ENCODE measurements at regions not wholly inside any gene's neighbourhood (a gene's known extent, or its start where the extent isn't known, plus 50 kb on each side); places are given as distances from the start of the nearest gene placed in this dataset.
A peak's percentile ranks its signal among the peaks of the same experiment; 100 is the strongest.

GRCh38 chr10:71028066-71028465, 139.7 kb upstream of the PCBD1 start:
- DNase-seq, result no peak

- DNase-seq, result no peak
Measured at GRCh38 chr10:71029411-71029892, 141.1 kb upstream of the PCBD1 start.

- no peak for DNase-seq
Measured at GRCh38 chr10:71029907-71030306, 141.5 kb upstream of the PCBD1 start.

DNA sequence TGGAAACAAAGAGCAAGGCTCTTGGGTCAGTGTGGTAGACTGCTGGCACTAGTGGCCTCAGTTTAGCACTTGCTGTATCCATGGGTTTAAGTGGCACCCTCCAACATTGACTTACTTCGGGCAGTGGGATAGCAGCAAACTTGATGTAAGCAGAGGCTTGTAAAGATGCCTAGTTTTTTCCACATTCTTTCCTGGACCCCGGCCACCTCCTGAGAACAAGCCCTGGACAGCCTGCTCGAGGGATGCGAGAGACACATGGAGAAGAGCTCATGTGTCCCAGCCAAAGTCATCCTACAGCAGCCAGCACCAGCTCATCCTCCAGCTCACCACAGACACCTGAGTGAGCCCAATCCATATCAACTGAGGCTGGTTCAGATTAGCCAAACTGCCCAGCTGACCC, 142.7 kb upstream of the PCBD1 start:
- no peak for DNase-seq

GRCh38 chr10:71031603-71032002, 143.2 kb upstream of the PCBD1 start:
- DNase-seq, result no peak

DNA sequence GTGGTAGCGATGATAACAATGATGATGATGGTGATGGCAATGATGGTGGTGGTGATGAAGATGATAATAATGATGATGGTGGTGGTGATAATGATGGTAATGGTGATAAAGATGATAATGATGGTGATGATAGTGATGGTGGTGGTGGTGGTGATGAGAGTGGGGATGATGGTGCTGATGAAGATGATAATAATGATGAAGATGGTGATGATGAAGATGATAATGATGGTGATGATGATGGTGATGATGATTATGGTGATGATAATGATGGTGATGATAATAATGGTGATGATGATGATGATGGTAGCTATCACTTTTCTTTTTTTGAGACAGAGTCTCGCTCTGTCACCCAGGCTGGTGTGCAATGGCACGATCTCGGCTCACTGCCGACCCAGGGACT, 144.5 kb upstream of the PCBD1 start:
- no peak for DNase-seq

GRCh38 chr10:71033396-71033980, 145.1 kb upstream of the PCBD1 start:
- DNase-seq, result no peak

- DNase-seq, result no peak
Measured at GRCh38 chr10:71035511-71036296, 147.3 kb upstream of the PCBD1 start.

- no peak for DNase-seq
Measured at GRCh38 chr10:71036297-71036966, 148.1 kb upstream of the PCBD1 start.

DNA sequence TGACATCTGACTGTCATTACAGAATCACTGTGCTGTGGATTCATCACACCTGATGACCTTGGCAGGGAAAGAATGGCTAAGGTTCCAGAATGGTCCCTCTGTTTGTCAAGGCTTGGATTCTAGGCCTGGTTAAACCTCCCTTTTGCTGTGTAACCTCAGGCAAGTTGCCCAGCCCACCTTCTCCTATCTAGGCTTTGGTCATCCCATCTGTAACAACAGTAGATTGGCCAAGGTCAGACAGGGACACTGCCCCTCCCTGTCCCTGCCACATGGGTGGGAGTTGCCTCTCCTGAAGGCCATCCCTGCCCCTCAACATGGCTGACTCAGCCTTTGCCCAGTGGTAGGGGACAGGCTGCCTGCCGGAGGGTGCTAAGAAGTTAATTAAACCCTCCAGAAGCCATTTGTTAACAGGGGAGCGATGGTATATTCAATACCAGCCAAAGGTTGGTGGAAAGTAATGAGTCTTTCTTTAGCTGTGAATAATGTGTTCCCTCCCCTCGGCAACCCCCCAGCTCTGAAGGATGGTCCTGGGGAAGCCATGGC, 149.8 kb upstream of the PCBD1 start:
- DNase-seq, result no peak

DNA sequence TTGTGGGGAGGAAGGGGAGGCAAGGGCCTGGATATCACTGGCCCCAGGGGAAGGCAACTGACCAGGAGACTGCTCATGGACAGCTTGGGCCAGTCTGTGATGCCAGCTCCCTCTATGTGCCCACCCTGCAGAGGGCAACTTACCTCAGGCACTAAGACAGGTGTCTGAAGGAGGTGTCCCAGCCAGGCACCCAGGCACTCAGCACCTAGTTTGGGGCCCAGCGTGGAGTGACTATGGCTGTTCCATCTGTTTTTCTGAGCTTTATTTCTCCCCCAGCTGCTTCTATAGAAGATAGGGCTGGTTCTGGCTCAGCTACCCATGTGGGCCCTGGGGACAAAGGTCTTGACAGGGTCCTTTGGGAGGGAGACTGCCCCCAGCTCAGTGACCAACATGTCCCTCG, 150.6 kb upstream of the PCBD1 start:
- DNase-seq, result no peak

DNA sequence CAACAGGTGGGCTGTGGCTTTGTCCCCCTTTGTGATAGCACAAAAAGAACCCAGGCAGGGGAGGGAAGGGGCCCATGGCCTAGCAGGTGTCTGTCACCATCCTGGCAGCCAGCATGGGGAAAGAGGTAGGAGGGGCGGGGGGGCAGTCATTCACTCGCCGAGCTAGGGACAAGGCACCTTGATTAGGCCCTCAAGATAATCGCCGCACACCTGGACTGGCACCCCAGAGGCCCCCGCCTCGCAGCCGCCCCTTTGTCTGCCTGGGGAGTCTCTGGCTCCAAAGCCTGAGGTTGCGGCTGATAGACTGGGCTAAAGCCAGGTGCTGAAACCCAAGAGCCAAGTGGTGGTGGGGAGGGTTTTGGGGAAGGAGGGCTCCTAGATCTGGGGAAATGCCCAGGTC, 151.2 kb upstream of the PCBD1 start:
- DNase-seq, result no peak

DNA sequence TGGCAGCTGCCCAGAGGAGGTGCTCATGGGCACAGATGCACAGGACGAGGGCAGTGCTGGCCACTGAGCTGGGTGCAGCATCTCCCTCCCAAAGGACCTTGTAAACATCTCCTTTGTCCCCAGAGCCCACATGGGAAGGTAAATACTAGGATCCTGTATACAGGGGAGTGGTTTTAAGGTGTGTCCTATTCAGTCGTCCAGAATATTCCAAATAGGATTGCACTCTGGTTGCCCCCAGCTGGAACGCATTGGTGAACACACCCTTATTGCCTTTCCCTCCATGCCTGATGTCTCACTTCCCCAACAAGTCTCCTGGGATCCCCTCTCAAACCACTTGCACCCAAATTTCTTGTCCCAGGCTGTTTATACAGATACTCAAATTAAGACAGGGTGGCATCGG, 152.0 kb upstream of the PCBD1 start:
- no peak for DNase-seq

GRCh38 chr10:71040846-71041605, 152.7 kb upstream of the PCBD1 start:
- no peak for DNase-seq

DNA sequence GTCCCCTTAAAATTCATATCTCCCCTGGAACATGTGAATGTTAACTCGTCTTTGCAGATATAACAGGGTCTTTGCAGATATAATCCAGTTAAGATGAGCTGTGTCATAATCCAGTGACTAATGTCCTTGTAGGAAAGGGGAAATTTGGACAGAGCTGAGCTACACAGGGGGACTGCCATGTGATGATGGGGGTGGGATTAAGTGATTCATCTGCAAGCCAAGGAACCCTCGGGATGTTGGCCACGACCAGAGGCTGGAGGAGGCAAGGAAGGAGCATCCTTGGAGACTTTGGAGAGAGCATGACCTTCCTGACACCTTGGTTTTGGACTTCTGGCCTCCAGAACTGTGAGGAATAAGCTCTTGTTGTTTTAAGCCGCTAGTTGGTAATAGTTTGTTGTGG, 153.9 kb upstream of the PCBD1 start:
- DNase-seq, result no peak

DNA sequence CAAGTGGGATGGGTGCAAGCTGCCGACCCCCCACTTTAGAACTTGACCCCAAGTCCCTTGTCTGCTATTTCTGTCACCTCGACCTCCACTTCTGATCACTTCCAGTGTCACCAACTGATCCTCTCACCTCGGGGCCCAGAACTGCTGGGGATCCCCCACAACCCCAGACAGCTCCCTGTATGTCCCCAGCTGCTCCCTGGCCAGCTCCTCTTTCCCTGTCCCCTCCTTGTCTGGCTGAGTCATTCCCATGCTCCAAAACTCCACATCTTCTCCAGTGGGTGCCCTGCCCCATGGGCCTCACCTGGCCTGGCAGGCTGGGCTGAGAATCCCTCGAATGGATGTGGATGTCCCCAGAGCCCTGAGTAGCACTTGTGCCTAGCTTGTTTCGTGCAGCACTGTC, 154.3 kb upstream of the PCBD1 start:
- no peak for DNase-seq

- DNase-seq, result no peak
Measured at GRCh38 chr10:71043858-71044257, 155.5 kb upstream of the PCBD1 start.

GRCh38 chr10:71044720-71045119, 156.4 kb upstream of the PCBD1 start:
- no peak for DNase-seq

DNA sequence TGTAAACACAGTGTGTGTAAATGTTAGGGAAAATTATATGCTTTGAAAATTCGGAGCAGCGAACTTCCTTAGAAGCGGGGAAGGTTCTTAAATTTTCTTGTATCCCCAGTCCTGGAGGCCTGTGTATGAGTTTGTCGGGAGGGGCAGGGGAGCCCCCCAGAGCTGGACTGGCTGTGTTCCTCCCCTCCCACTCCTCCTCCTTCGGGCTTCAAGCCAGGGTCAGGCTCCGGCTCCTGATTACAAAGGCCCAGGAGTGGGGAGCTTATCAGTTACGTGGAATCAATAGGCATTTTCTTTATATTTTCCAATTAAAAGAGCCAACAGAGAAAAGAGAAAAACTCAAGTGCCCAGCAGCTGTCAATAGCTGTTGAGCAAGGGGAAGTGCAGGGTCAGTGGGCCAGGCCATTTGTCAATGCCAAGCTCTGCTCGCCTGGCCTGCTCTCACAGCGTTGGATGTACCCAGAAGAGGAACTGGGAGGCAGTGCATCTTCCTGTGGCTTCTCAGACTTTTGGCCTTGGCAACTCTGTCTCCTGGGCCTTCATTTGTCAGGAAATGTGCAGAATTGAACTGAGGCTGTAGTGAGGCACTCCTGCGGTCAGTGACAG, 156.9 kb upstream of the PCBD1 start:
- peak; percentile 18 for DNase-seq

DNA sequence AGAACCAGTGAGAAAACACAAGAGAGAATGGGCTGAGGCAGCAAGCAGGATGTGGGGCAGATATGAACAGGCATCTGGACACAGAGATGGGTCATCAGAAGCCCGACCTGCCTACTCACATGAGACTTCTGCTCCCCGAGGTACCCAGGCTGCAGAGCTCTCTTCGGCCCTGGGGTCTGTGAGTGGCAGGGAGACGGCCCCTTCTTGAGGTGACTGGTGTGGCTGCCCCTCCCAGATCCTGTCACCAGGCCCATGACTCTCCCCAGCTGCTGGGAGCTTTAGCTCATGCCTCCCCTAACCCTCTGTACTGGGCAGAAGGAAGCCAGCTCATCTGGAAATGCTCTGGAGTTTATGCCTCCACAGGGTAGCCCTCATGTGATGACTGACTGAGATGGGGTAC, 157.6 kb upstream of the PCBD1 start:
- no peak for DNase-seq

DNA sequence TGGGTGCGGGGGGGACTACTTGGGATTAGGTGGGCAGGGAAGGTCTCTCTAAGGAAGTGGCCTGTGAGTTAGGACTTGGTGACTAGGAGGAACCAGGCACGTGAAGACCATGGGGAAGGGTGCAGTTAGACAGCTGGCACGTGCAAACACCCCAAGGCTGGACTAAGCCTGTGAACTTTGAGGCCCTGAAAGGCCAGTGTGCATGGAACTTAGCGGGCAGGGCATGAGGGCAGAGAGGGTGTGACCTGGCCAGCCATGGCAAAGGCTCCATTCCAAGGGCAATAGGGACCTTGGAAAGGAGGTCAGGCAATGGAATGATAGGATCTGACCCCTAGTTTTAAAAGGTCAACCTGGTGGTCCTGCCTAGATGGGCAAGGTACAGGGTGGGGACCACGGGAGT, 158.4 kb upstream of the PCBD1 start:
- no peak for DNase-seq

DNA sequence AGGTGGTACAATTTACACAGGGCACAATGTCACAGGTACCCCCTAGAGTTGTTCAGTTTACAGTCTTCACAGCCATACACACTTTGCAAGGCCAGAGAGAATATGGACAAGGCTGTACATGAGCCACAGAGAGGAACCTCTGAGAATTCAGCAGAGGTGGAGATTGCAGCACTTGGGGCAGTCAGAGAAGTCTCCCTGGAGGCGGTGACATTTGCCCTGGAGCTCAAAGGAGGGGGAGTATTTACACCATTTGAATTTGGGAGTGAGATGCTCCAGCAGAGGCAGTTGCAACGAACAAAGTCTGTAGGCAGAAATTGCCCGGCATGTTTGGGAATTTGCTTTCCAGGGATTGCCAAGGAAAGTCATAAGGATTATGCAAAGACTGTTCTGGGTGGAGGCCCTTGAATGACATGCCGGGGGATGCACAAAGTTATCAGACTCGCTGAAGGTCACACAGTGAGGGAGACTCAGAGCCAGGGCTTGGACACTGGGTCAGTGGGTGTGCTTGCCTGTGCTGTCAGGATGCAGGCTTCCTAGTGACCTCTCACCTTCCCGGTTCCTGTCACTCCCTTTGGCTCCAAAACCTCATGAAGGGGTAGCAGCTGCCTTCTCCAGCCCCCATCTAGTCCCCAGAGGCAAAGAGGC, 160.7 kb upstream of the PCBD1 start:
- no peak for DNase-seq

All from OCI-M1 (cell line).